Stomach (tissue), 4 donors: ENCODE measurements at regions not wholly inside any gene's neighbourhood (a gene's known extent, or its start where the extent isn't known, plus 50 kb on each side); places are given as distances from the start of the nearest gene placed in this dataset.

Experiments used
- CTCF ChIP-seq, 7 experiments: fragments of 450-650 bp in 4 of 7; fragments of 200-600 bp in 3 of 7; sonication (generic) in 3 of 7; IDR thresholded peaks; one replicate each; pipeline ENCODE4 v1.5.1; 2016 to 2019; ENCODE audit warnings: antibody characterized with exemption in 7 of 7, control low read depth in 2 of 7, mild to moderate bottlenecking in 1 of 7
- POLR2AphosphoS5 ChIP-seq, 3 donors: sonication (generic); formaldehyde crosslinking; IDR thresholded peaks; one replicate each; pipeline ENCODE4 v1.6.1; 2016; ENCODE audit warnings: antibody characterized with exemption in 3 of 3

- no peak for TF ChIP-seq CTCF (IDR thresholded peaks at IDR 0.05)
- TF ChIP-seq POLR2AphosphoS5 (IDR thresholded peaks at IDR 0.05) = no peak
Measured at GRCh38 chr16:50961952-50962351, 189.1 kb downstream of the SALL1 start.
